ENCODE measurements at regions not wholly inside any gene's neighbourhood (a gene's known extent, or its start where the extent isn't known, plus 50 kb on each side); places are given as distances from the start of the nearest gene placed in this dataset.
A peak's percentile ranks its signal among the peaks of the same experiment; 100 is the strongest.

DNA sequence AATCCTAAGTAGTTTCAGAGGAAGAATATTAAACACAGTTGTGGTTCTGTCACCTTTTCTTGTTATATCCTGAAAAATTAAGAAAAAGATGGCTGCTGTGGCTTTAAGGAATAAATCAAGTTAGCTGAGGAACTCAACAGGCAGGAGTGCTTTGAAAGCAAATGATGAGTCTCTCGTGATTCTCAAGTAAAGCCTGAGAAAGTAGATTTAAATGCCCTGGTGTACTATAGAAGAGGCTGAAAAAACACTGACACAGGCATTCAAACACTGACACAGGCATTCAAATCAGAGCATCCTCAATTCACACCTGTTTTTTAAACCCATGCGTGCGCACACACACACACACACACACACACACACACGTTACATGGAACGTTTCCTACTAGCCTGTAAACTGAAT, 218.6 kb downstream of the OGFRL1 start:
- Histone ChIP-seq H3K27ac (no peak overlapping the region), H3K27me3 (no peaks in the 10 kb centered on the region), H3K4me1 (no peaks in the 10 kb centered on the region), H3K36me3 (no peaks in the 10 kb centered on the region), H3K4me2 (no peak overlapping the region), H3K79me2 (ENCODE audit: low read depth) (no peaks in the 10 kb centered on the region), H3K9ac (no peak overlapping the region), H3K4me3 (no peak overlapping the region), H3K9me3 (ENCODE audit: low read depth) (no peaks in the 10 kb centered on the region), H4K20me1 (ENCODE audit: low read depth) (no peaks in the 10 kb centered on the region), H3F3A (ENCODE audit: low read depth) (no peaks in the 10 kb centered on the region), H2AFZ (replicated peaks) (no peak overlapping the region)
- Mint-ChIP-seq H3K27ac (peak overlapping the region; percentile 42), H3K36me3 (no peaks in the 10 kb centered on the region), H3K4me3 (no peak overlapping the region), H3K4me1 (peaks cover 13% of the 10 kb centered on the region), H3K27me3 (ENCODE audit: insufficient read depth, low read depth) (peaks cover 9% of the 10 kb centered on the region), H3K9me3 (no peaks in the 10 kb centered on the region)
- no peak for DNase-seq (ENCODE audit: low spot score)
- TF ChIP-seq EZH2phosphoT487 (IDR thresholded peaks at IDR 0.05) (no peak), EZH2 (IDR thresholded peaks at IDR 0.05) (no peak)
- TF ChIP-seq, protein P1, sequence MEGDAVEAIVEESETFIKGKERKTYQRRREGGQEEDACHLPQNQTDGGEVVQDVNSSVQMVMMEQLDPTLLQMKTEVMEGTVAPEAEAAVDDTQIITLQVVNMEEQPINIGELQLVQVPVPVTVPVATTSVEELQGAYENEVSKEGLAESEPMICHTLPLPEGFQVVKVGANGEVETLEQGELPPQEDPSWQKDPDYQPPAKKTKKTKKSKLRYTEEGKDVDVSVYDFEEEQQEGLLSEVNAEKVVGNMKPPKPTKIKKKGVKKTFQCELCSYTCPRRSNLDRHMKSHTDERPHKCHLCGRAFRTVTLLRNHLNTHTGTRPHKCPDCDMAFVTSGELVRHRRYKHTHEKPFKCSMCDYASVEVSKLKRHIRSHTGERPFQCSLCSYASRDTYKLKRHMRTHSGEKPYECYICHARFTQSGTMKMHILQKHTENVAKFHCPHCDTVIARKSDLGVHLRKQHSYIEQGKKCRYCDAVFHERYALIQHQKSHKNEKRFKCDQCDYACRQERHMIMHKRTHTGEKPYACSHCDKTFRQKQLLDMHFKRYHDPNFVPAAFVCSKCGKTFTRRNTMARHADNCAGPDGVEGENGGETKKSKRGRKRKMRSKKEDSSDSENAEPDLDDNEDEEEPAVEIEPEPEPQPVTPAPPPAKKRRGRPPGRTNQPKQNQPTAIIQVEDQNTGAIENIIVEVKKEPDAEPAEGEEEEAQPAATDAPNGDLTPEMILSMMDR (IDR thresholded peaks at IDR 0.05): no peak

DNA sequence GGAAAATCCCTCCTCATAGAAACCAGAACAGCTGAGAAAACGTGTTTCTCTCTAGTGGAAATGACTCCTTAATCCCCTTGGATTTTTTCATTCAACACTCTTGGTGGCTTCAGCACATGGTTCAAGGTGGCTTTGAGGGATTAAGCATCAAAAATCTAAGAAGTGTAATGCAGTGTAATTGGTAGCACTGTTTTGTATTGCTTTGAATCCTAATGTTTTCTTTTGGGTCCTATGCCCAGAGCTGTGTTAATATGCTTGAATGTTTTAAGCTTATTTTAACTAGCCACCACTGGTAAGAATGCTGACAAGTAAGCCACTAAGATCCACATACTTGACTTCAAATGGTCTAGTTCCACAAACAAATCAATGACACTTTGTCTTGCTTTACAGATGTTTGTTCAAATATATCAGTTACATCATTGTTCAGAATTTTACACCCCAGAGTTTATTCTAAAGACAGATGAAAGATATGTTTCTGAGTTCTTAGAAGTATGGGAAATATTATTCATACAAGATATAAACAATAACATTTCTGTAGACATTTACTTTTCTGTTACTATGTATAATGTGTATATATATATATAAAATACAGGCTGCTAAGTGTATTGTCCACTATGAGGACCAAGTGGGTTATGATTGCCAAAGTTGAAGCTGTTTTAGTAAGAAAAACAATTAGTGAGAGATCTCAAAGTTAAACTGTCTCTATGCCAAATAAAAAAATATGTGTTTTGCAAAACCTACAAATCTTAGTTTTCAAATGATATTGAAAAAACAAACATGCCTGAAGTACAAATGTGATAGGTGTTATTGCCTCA, 220.8 kb downstream of the OGFRL1 start:
- Histone ChIP-seq H3K4me2 (no peak overlapping the region), H3K4me3 (no peak overlapping the region), H3K4me1 (no peaks in the 10 kb centered on the region), H4K20me1 (ENCODE audit: low read depth) (no peaks in the 10 kb centered on the region), H3K9me3 (ENCODE audit: low read depth) (no peaks in the 10 kb centered on the region), H3K36me3 (no peaks in the 10 kb centered on the region), H3K79me2 (ENCODE audit: low read depth) (no peaks in the 10 kb centered on the region), H3F3A (ENCODE audit: low read depth) (no peaks in the 10 kb centered on the region), H3K27me3 (no peaks in the 10 kb centered on the region), H3K27ac (no peak overlapping the region), H3K9ac (no peak overlapping the region), H2AFZ (replicated peaks) (no peak overlapping the region)
- Mint-ChIP-seq H3K9me3 (no peaks in the 10 kb centered on the region), H3K4me1 (peaks cover 13% of the 10 kb centered on the region), H3K36me3 (no peaks in the 10 kb centered on the region), H3K4me3 (no peak overlapping the region), H3K27ac (no peak overlapping the region), H3K27me3 (ENCODE audit: insufficient read depth, low read depth) (peaks cover 5% of the 10 kb centered on the region)
- no peak for DNase-seq (ENCODE audit: low spot score)
- TF ChIP-seq EZH2 (IDR thresholded peaks at IDR 0.05) (no peak), EZH2phosphoT487 (IDR thresholded peaks at IDR 0.05) (no peak)
- TF ChIP-seq, protein P1 (IDR thresholded peaks at IDR 0.05): no peak

DNA sequence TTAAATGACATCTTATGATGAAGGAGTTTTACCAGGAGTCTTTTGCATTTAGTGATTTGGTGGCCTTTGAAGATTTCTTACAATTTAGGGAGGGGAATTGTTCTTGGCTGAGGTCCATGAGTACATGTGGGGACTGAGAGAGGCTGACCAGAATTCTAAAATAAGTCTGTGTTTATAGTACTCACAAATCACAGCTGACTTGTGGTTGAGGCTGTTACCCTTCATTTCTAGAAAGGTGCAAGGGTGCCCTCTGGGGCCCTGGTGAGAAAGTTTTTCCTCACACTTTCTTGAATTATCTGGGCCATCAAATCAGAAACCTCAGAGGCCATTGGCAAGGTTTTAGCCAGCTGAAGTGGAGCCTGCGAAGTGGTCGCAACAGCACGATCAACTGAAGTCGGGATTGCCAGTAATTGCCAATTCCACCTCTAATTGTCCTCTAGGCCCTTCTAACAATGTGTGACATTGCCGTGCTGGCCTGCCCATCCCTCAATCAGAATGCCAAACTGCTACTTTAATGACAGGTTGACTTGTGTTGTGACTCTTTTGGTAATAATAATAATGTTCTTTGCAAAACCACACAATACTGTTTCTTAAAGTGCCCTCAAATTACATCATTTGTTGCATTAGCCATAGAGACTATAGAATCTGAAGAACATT, 221.6 kb downstream of the OGFRL1 start:
- Histone ChIP-seq H4K20me1 (ENCODE audit: low read depth) (no peaks in the 10 kb centered on the region), H3K4me1 (no peaks in the 10 kb centered on the region), H3K9me3 (ENCODE audit: low read depth) (no peaks in the 10 kb centered on the region), H3K79me2 (ENCODE audit: low read depth) (no peaks in the 10 kb centered on the region), H3K27me3 (no peaks in the 10 kb centered on the region), H3K4me2 (no peak overlapping the region), H3K27ac (no peak overlapping the region), H3F3A (ENCODE audit: low read depth) (no peaks in the 10 kb centered on the region), H3K36me3 (no peaks in the 10 kb centered on the region), H2AFZ (replicated peaks) (no peak overlapping the region), H3K4me3 (no peak overlapping the region), H3K9ac (no peak overlapping the region)
- H3K9me3 Mint-ChIP-seq: no peaks in the 10 kb centered on the region
- H3K27ac Mint-ChIP-seq: no peak overlapping the region
- DNase-seq (ENCODE audit: low spot score): peak; percentile 46
- no peak overlapping the region for H3K4me3 Mint-ChIP-seq
- H3K36me3 Mint-ChIP-seq: no peaks in the 10 kb centered on the region
- no peak for TF ChIP-seq EZH2 (IDR thresholded peaks at IDR 0.05)
- TF ChIP-seq, protein P1 (IDR thresholded peaks at IDR 0.05): peak; percentile 53
- TF ChIP-seq EZH2phosphoT487 (IDR thresholded peaks at IDR 0.05): no peak
- peaks cover 5% of the 10 kb centered on the region for H3K27me3 Mint-ChIP-seq (ENCODE audit: insufficient read depth, low read depth)
- H3K4me1 Mint-ChIP-seq: peaks cover 13% of the 10 kb centered on the region

Measured in neural progenitor cell (in vitro differentiated cells).